H1 (cell line): ENCODE measurements at regions not wholly inside any gene's neighbourhood (a gene's known extent, or its start where the extent isn't known, plus 50 kb on each side); places are given as distances from the start of the nearest gene placed in this dataset.

ENCODE experiments used
- CTCF ChIA-PET: fragments of 300-600 bp; sonication (Branson Sonifier 250); formaldehyde crosslinking; loops from one replicate; lab custom pipeline; 2021; ENCODE audit not compliant: partially characterized antibody; lab: Charles Lee
- POLR2A ChIA-PET: fragments of 300-600 bp; sonication (Branson Sonifier 250); formaldehyde crosslinking; loops from one replicate; lab custom pipeline; 2021; ENCODE audit warnings: inconsistent platforms; ENCODE audit not compliant: partially characterized antibody; lab: Charles Lee
- DNase-seq, 2 experiments: peaks; one replicate each; pipeline versions ENCODE4 v3.0.0 to v3.0.0-alpha.2; 2010 to 2022; ENCODE audit warnings: low spot score in 2 of 2, low read depth in 1 of 2, mixed read lengths in 1 of 2
- FAIRE-seq: peaks from 2 replicates; lab custom pipeline; 2011; peaks lifted over from hg19 to GRCh38; lab: Jason Lieb, UNC
- H2AFZ ChIP-seq: 2 replicates; pipeline ENCODE4 v1.8.1; 2012; ENCODE audit warnings: low read length, inconsistent platforms
- H2AK5ac ChIP-seq: 2 replicates; pipeline ENCODE4 v1.6.1; 2013; ENCODE audit warnings: low read depth, low read length
- H2BK120ac ChIP-seq: replicated peaks from 2 replicates; pipeline ENCODE3; 2013; ENCODE audit warnings: low read depth, low read length, inconsistent platforms
- H2BK12ac ChIP-seq: 2 replicates; pipeline ENCODE4 v1.6.1; 2013; ENCODE audit warnings: low read depth, low read length
- H2BK15ac ChIP-seq: 2 replicates; pipeline ENCODE4 v1.6.1; 2013; ENCODE audit warnings: low read length
- H2BK20ac ChIP-seq: 2 replicates; pipeline ENCODE4 v1.6.1; 2013; ENCODE audit warnings: low read length
- H2BK5ac ChIP-seq: 2 replicates; pipeline ENCODE4 v1.6.1; 2013; ENCODE audit warnings: low read depth, low read length
- H3K14ac ChIP-seq: 2 replicates; pipeline ENCODE4 v1.6.1; 2013; ENCODE audit warnings: inconsistent platforms; ENCODE audit not compliant: insufficient read length
- H3K18ac ChIP-seq: 2 replicates; pipeline ENCODE4 v1.6.1; 2013; ENCODE audit warnings: low read length; ENCODE audit errors: extremely low read depth
- H3K23ac ChIP-seq: 2 replicates; pipeline ENCODE4 v1.6.1; 2013; ENCODE audit warnings: inconsistent platforms; ENCODE audit not compliant: insufficient read length
- H3K23me2 ChIP-seq: 2 replicates; pipeline ENCODE4 v1.6.1; 2013; ENCODE audit warnings: low read depth, low read length
- H3K27ac ChIP-seq: 2 replicates; pipeline ENCODE4 v1.6.1; 2011; ENCODE audit warnings: low read depth, low read length, inconsistent platforms
- H3K27me3 ChIP-seq, 4 experiments: replicated peaks in 1 of 4; 1 replicate in 1 of 4; 2 replicates in 3 of 4; pipeline versions ENCODE4 v1.6.1 to v1.8.1; 2011 to 2013; ENCODE audit warnings: low read length in 3 of 4, mild to moderate bottlenecking in 3 of 4, inconsistent platforms in 2 of 4, mixed read lengths in 2 of 4, moderate library complexity in 1 of 4; ENCODE audit not compliant: control insufficient read depth in 3 of 4, insufficient read depth in 3 of 4; ENCODE audit errors: extremely low read depth in 1 of 4
- H3K36me3 ChIP-seq, 4 experiments: 2 replicates each; pipeline versions ENCODE4 v1.6.1 to v1.8.1; 2011 to 2013; ENCODE audit warnings: mild to moderate bottlenecking in 4 of 4, low read length in 3 of 4, moderate library complexity in 2 of 4, control low read depth in 1 of 4, inconsistent platforms in 1 of 4; ENCODE audit not compliant: insufficient read depth in 4 of 4, control insufficient read depth in 2 of 4
- H3K4ac ChIP-seq: replicated peaks from 2 replicates; pipeline ENCODE3; 2013; ENCODE audit warnings: low read length, low read depth, mixed read lengths, inconsistent platforms; ENCODE audit not compliant: insufficient read length
- H3K4me1 ChIP-seq, 4 experiments: replicated peaks in 1 of 4; 1 replicate in 1 of 4; 2 replicates in 3 of 4; pipeline versions ENCODE4 v1.6.1 to v1.8.1; 2011 to 2013; ENCODE audit warnings: low read length in 3 of 4, inconsistent platforms in 2 of 4, mixed read lengths in 1 of 4; ENCODE audit not compliant: insufficient read depth in 4 of 4, control insufficient read depth in 3 of 4
- H3K4me2 ChIP-seq, 2 experiments: 2 replicates each; pipeline versions ENCODE4 v1.6.1 to v1.8.1; 2011 to 2013; ENCODE audit warnings: low read depth in 2 of 2, low read length in 2 of 2, control low read depth in 1 of 2, inconsistent platforms in 1 of 2, mild to moderate bottlenecking in 1 of 2; ENCODE audit not compliant: insufficient read depth in 1 of 2
- H3K4me3 ChIP-seq, 4 experiments: fragments of 200-600, 300-600 bp in 1 of 4; sonication (generic), shearing (Covaris generic), sonication (Bioruptor Twin) in 1 of 4; 2 replicates each; pipeline versions ENCODE4 v1.5.1 to v1.8.1; 2011 to 2016; ENCODE audit warnings: low read length in 4 of 4, low read depth in 3 of 4, control low read depth in 2 of 4, inconsistent platforms in 2 of 4, mild to moderate bottlenecking in 2 of 4, mixed read lengths in 1 of 4, moderate library complexity in 1 of 4; ENCODE audit not compliant: insufficient read depth in 2 of 4; ENCODE audit errors: extremely low read depth in 1 of 4
- H3K56ac ChIP-seq: replicated peaks from 2 replicates; pipeline ENCODE3; 2013; ENCODE audit warnings: low read depth, mild to moderate bottlenecking, mixed read lengths, low read length, inconsistent platforms; ENCODE audit not compliant: insufficient read length
- H3K79me1 ChIP-seq: 2 replicates; pipeline ENCODE4 v1.6.1; 2013; ENCODE audit warnings: low read depth, low read length, control low read depth
- H3K79me2 ChIP-seq, 2 experiments: 2 replicates each; pipeline versions ENCODE4 v1.6.1 to v1.8.1; 2012 to 2013; ENCODE audit warnings: low read length in 2 of 2, mild to moderate bottlenecking in 2 of 2, inconsistent platforms in 1 of 2; ENCODE audit not compliant: insufficient read depth in 2 of 2, control insufficient read depth in 1 of 2
- H3K9ac ChIP-seq, 4 experiments: replicated peaks in 1 of 4; 1 replicate in 1 of 4; 2 replicates in 3 of 4; pipeline versions ENCODE4 v1.6.1 to v1.8.1; 2011 to 2013; ENCODE audit warnings: low read depth in 3 of 4, low read length in 3 of 4, control low read depth in 2 of 4, mild to moderate bottlenecking in 2 of 4, moderate library complexity in 2 of 4, inconsistent platforms in 1 of 4; ENCODE audit errors: extremely low read depth in 1 of 4
- H3K9me3 ChIP-seq, 2 experiments: 2 replicates each; pipeline versions ENCODE4 v1.6.1 to v1.8.1; 2012 to 2013; ENCODE audit warnings: mild to moderate bottlenecking in 2 of 2, moderate library complexity in 2 of 2, control low read depth in 1 of 2, inconsistent platforms in 1 of 2, low read depth in 1 of 2, low read length in 1 of 2, mixed read lengths in 1 of 2; ENCODE audit not compliant: insufficient read depth in 2 of 2
- H4K20me1 ChIP-seq, 2 experiments: replicated peaks in 1 of 2; 2 replicates each; pipeline versions ENCODE3 to v1.8.1; 2011 to 2013; ENCODE audit warnings: inconsistent platforms in 2 of 2, low read length in 2 of 2, mild to moderate bottlenecking in 1 of 2; ENCODE audit not compliant: insufficient read depth in 2 of 2, control insufficient read depth in 1 of 2
- H4K5ac ChIP-seq: 2 replicates; pipeline ENCODE4 v1.6.1; 2013; ENCODE audit warnings: low read length, low read depth, mixed read lengths, inconsistent platforms; ENCODE audit not compliant: insufficient read length
- H4K8ac ChIP-seq: 2 replicates; pipeline ENCODE4 v1.8.0; 2013; ENCODE audit warnings: mild to moderate bottlenecking, moderate library complexity, low read length, inconsistent platforms; ENCODE audit not compliant: insufficient read depth; ENCODE audit errors: extremely low read depth
- H4K91ac ChIP-seq: replicated peaks from 2 replicates; pipeline ENCODE3; 2013; ENCODE audit warnings: low read length, mixed read lengths, inconsistent platforms; ENCODE audit not compliant: insufficient read length
- BACH1 ChIP-seq: IDR thresholded peaks from 2 replicates; pipeline ENCODE4 v1.6.1; 2012; ENCODE audit warnings: low read length, improper control_type of control experiment
- BCL11A ChIP-seq, 2 experiments: IDR thresholded peaks; one replicate each; pipeline ENCODE4 v1.6.1; 2011; ENCODE audit warnings: low read depth in 2 of 2, low read length in 2 of 2, mild to moderate bottlenecking in 2 of 2
- EGR1 ChIP-seq: IDR thresholded peaks from 2 replicates; pipeline ENCODE4 v1.6.1; 2011; ENCODE audit warnings: low read depth, low read length, borderline replicate concordance
- EZH2 ChIP-seq: fragments of 200-600 bp; sonication (generic); IDR thresholded peaks from 2 replicates; pipeline ENCODE4 v1.7.1; 2012; ENCODE audit warnings: low read depth, mild to moderate bottlenecking, moderate library complexity, low read length, inconsistent platforms; ENCODE audit not compliant: severe bottlenecking
- GABPA ChIP-seq: IDR thresholded peaks from 2 replicates; pipeline ENCODE4 v1.6.1; 2011; ENCODE audit warnings: mild to moderate bottlenecking, low read length, moderate library complexity, borderline replicate concordance; ENCODE audit not compliant: insufficient read depth
- JUN ChIP-seq: IDR thresholded peaks from 2 replicates; pipeline ENCODE4 v1.6.1; 2011; ENCODE audit warnings: low read depth, mild to moderate bottlenecking, improper control_type of control experiment, low read length
- POLR2A ChIP-seq, 2 experiments: IDR thresholded peaks; 1 replicate in 1 of 2; 2 replicates in 1 of 2; pipeline ENCODE4 v1.6.1; 2011; ENCODE audit warnings: low read depth in 2 of 2, low read length in 2 of 2, mild to moderate bottlenecking in 2 of 2; ENCODE audit errors: control extremely low read depth in 1 of 2
- POLR2AphosphoS5 ChIP-seq: IDR thresholded peaks from 2 replicates; pipeline ENCODE4 v1.6.1; 2011; ENCODE audit warnings: low read depth, low read length
- POU5F1 ChIP-seq: IDR thresholded peaks from 2 replicates; pipeline ENCODE4 v1.6.1; 2011; ENCODE audit warnings: low read depth, mild to moderate bottlenecking, low read length, moderate library complexity
- RAD21 ChIP-seq, 2 experiments: IDR thresholded peaks in 1 of 2; conservative IDR thresholded peaks in 1 of 2; 2 replicates each; pipeline ENCODE4 v1.6.1; 2011; ENCODE audit warnings: low read depth in 2 of 2, low read length in 2 of 2, improper control_type of control experiment in 1 of 2, inconsistent platforms in 1 of 2, mild to moderate bottlenecking in 1 of 2, moderate library complexity in 1 of 2
- SIX5 ChIP-seq: IDR thresholded peaks from 2 replicates; pipeline ENCODE4 v1.6.1; 2011; ENCODE audit warnings: mild to moderate bottlenecking, low read depth, low read length
- SP1 ChIP-seq: IDR thresholded peaks from 2 replicates; pipeline ENCODE4 v1.6.1; 2011; ENCODE audit warnings: low read depth, low read length
- SRF ChIP-seq: IDR thresholded peaks from 2 replicates; pipeline ENCODE4 v1.6.1; 2011; ENCODE audit warnings: mild to moderate bottlenecking, low read depth, low read length, moderate library complexity
- SUZ12 ChIP-seq: fragments of 200-600 bp; sonication (generic); IDR thresholded peaks from 2 replicates; pipeline ENCODE4 v1.6.1; 2012; ENCODE audit warnings: mild to moderate bottlenecking, inconsistent platforms, low read length, moderate library complexity, mixed read lengths
- TCF12 ChIP-seq: IDR thresholded peaks from 2 replicates; pipeline ENCODE4 v1.6.1; 2011; ENCODE audit warnings: low read depth, mild to moderate bottlenecking, low read length
- YY1 ChIP-seq: IDR thresholded peaks from 2 replicates; pipeline ENCODE4 v1.6.1; 2011; ENCODE audit warnings: low read depth, mild to moderate bottlenecking, low read length
- WGBS, 2 experiments: shearing (Covaris generic) in 1 of 2; methylation state at CpG; one replicate each; pipeline versions ENCODE4 v1.1.6 to v1.1.7; 2013 to 2015; ENCODE audit warnings: low lambda C conversion rate in 2 of 2, mixed read lengths in 2 of 2, inconsistent platforms in 1 of 2, low coverage in 1 of 2, missing lambda C conversion rate in 1 of 2; ENCODE audit not compliant: insufficient replicate concordance in 2 of 2, insufficient coverage in 1 of 2, insufficient read length in 1 of 2; ENCODE audit errors: extremely low coverage in 1 of 2, missing lambda C conversion rate in 1 of 2; 5-methylcytosine and 5-hydroxymethylcytosine counted together

DNA sequence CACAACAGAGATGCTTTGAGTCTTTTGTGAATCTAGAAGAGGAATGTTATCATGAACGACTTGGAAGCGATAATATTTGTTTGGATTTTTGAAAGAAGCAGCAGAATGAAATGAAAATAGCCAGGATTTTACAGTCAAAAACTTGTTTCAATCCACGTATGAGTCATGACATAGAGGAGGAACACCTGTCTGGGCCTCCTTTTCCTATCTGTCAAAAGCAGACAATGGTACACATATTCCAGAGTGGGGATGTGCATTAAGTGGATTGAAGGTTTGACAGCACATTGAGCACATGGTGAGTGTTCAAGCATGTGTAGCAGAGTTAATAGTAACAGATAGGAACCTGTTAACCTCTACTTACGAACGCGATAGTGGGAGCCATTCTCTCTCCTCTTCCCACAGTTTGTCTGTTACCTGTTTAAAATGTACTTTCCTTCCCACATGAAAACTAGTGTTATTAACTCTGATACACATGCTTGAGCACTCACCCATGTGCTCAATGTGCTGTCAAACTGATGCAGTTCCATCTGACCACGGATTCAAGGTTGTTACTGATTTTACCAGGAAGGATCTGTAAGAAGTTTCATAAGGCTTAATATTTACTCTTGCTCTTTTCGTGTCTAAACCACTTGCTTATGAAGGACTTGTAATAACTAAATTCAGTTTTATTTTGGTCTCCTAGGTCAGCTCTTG lies 863.4 kb upstream of the SOX11 start:
- no peak for FAIRE-seq
- TF ChIP-seq EZH2: no peak
- no peak for TF ChIP-seq YY1
- no peak for TF ChIP-seq RAD21 (IDR thresholded peaks at IDR 0.05 in 1 of 2, conservative IDR thresholded peaks at IDR 0.05 in 1 of 2; ENCODE audit: low read depth in 2 of 2, low read length in 2 of 2)
- TF ChIP-seq SIX5: no peak
- TF ChIP-seq BCL11A (IDR thresholded peaks at IDR 0.05; ENCODE audit: low read depth in 2 of 2, low read length in 2 of 2): no peak
- TF ChIP-seq SUZ12: no peak
- no peak for TF ChIP-seq POU5F1
- no peak for TF ChIP-seq GABPA
- TF ChIP-seq BACH1: no peak
- no peak for TF ChIP-seq POLR2AphosphoS5
- TF ChIP-seq JUN: no peak
- no peak for TF ChIP-seq POLR2A (IDR thresholded peaks at IDR 0.05; ENCODE audit: control extremely low read depth in 1 of 2, low read depth in 2 of 2, low read length in 2 of 2)
- TF ChIP-seq SP1: no peak
- TF ChIP-seq SRF: no peak
- TF ChIP-seq TCF12: no peak
- no peak for TF ChIP-seq EGR1

More for the DNA sequence above, 863.4 kb upstream of the SOX11 start:
- H4K5ac ChIP-seq: no peak overlapping the region
- no peaks in the 10 kb centered on the region for H3K79me1 ChIP-seq
- DNase-seq: no peak
- no peaks in the 10 kb centered on the region for H3K23me2 ChIP-seq
- H3K4me1 ChIP-seq: peaks cover 0 to 2% (median 1%) of the 10 kb centered on the region in 4 experiments; a peak in 2 of 7 replicates
- H3K4ac ChIP-seq: no peak overlapping the region
- 0 out of 2 replicates have a peak overlapping the region, but pooled peaks have one; percentile 2 for H2AFZ ChIP-seq
- H2BK12ac ChIP-seq: no peak overlapping the region
- H3K36me3 ChIP-seq: no peaks in the 10 kb centered on the region
- H2BK120ac ChIP-seq: no peak overlapping the region
- CTCF ChIA-PET: no interaction called here
- no peak overlapping the region for H3K27ac ChIP-seq
- H3K23ac ChIP-seq: no peak overlapping the region
- no peaks in the 10 kb centered on the region for H3K79me2 ChIP-seq
- no peak overlapping the region for H3K14ac ChIP-seq
- no peak overlapping the region for H4K91ac ChIP-seq
- 83 to 100% methylated on average over 2 to 5 of the region's 8 CpGs for WGBS, 2 experiments
- POLR2A ChIA-PET: no interaction called here
- no peak overlapping the region for H3K4me3 ChIP-seq
- H3K27me3 ChIP-seq: no peaks in the 10 kb centered on the region
- no peak overlapping the region for H3K4me2 ChIP-seq
- H4K8ac ChIP-seq: no peak overlapping the region
- H2BK15ac ChIP-seq: no peak overlapping the region
- H3K9me3 ChIP-seq: no peaks in the 10 kb centered on the region
- H2BK20ac ChIP-seq: no peak overlapping the region
- no peak overlapping the region for H3K9ac ChIP-seq
- no peaks in the 10 kb centered on the region for H4K20me1 ChIP-seq
- H2AK5ac ChIP-seq: no peak overlapping the region
- no peak overlapping the region for H3K18ac ChIP-seq
- H2BK5ac ChIP-seq: no peak overlapping the region
- no peak overlapping the region for H3K56ac ChIP-seq
